GM18511 (cell line): ENCODE measurements at regions not wholly inside any gene's neighbourhood (a gene's known extent, or its start where the extent isn't known, plus 50 kb on each side); places are given as distances from the start of the nearest gene placed in this dataset.
"Not testable (repeated sequence)": the region's sequence is repeated elsewhere in the genome, so short reads cannot be mapped to it uniquely, and the experiment has no call there.

Source experiments
- ATAC-seq: cut with Tn5 transposase; IDR thresholded peaks from one replicate; pipeline ENCODE4 v1.9.1; 2021; ENCODE audit warnings: mild to moderate bottlenecking, moderate library complexity; ENCODE audit not compliant: unreplicated experiment

DNA sequence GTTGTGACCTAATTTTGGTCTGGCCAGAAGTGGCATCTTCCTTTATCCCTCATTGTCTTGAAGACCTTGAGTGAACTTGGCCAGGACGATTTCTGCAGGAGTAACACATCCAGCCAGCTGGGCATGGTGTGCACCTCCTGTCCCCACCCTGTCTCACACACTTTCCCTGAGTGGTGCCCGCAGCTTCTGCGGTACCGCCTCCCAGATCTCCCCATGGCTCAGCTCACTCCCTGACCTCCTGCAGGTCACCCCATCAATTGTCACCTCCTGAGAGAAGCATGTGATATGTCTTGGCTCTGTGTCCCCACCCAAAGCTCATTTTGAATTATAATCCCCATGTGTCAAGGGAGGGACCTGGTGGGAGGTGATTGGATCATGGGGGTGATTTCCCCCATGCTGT is 50.2 kb upstream of the TP53I11 start:
- ATAC-seq: no peak

DNA sequence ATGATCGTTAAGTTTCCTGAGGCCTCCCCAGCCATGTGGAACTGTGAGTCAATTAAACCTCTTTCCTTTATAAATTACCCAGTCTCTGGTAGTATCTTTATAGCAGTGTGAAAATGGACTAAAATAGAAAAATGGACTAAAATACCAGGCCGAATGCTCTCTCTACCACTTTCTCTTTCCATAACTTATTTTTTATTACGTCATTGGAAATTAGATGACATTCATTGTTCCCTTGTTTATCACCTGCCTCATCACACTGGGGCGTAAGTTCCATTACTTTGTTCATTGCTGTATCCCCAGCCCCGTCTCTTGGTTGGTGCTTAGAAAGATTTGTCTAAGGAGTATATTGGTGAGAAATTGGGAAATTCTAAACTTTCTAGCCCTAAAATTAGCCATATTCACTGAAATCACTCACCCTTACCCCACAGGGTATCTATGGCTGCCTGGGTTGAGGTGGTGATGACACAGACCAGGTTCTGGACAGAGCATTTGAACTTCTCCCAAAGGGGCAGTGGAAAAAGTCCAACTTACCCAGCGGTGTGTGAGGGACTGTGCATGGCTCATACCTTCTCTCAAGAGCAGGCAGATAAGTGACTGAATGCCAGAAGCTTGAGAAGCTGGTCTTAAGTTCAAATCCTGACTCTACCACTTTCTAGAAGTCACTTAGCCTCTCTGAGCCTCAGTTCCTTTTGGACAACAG is 50.9 kb upstream of the TP53I11 start:
- no peak for ATAC-seq

DNA sequence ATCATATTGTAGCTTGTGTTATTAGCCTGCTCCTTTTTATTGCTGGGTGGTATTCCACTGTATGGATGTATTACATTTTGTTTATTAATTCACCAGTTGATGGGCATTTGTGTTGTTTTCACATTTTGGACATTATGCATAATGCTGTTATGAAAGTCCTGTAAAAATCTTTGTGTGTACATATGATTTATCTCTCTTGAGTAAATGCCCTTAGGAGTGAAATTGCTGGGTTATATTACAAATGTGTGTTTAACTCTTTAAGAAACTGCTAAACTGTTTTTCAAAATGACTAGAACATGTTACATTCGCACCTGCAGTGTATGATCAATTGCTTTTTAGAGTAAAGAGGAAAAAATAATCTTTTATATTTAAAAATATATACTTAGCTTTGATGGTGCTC is 54.4 kb upstream of the TP53I11 start:
- no peak for ATAC-seq

DNA sequence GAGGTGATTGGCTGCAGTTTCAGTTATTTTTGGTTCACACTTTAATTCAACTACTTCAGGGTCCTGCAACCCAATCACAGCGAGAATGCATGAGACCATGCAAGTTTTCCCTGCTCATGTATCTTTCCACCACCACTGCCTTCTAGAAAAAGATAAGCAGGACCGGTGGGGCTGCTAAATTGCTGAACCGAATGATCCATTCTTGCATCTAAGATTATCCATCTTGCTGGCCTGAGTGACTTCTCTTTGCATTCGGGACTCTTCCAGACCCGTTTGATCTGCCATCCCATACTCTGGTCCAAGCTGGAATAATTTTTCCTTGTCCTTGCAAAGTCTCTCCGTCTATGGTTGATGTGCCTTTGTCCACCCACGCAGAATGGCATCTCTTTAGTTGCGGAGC is 56.3 kb upstream of the TP53I11 start:
- no peak for ATAC-seq

DNA sequence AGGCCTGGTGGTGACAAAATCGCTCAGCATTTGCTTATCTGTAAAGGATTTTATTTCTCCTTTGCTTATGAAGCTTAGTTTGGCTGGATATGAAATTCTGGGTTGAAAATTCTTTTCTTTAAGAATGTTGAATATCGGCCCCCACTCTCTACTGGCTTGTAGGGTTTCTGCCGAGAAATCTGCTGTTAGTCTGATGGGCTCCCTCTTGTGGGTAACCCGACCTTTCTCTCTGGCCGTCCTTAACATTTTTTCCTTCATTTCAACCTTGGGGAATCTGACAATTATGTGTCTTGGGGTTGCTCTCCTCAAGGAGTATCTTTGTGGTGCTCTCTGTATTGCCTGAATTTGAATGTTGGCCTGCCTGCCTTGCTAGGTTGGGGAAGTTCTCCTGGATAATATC is 65.3 kb upstream of the TP53I11 start:
- not testable (repeated sequence) for ATAC-seq

DNA sequence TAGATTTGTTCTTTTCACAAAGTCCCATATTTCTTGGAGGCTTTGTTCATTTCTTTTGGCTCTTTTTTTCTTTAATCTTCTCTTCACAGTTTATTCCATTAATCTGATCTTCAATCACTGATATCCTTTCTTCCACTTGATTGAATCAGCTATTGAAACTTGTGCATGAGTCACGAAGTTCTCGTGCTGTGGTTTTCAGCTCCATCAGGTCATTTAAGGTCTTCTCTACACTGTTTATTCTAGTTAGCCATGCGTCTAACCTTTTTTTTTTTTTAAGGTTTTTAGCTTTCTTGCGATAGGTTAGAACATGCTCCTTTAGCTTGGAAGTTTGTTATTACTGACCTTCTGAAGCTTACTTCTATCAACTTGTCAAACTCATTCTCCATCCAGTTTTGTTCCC is 65.8 kb upstream of the TP53I11 start:
- ATAC-seq: not testable (repeated sequence)

DNA sequence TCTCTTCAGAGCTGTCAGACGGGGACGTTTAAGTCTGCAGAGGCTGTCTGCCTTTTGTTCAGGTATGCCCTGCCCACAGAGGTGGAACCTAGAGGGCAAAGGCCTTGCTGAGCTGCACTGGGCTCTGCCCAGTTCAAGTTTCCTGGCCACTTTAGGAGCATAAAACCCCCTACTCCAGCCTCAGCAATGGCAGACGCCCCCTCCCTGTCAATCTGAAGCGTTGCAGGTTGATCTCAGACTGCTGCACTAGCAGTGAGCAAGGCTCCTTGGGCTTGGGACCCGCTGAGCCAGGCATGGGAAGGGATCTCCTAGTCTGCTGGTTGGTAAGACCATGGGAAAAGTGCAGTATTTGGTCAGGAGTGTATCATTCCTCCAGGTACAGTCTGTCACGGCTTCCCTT is 66.6 kb upstream of the TP53I11 start:
- ATAC-seq: no peak

DNA sequence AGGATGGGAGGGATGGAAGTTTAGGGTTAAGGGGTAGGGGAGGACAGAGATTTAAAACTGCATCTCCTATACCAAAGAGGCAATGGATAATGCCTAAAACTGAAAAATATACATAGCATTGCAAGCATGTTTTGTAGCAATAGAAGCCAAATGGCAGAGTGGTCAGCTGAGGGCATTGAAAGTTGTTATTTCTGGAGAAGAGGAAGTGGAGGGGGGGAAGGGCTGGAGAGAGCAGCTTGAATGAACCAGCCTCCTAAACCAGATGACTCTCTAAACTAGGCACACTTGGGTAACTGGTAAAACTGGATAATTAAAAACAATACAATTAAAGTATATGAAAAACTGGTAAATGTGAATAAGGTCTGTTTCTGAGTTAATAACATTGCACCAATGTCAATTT is 70.3 kb upstream of the TP53I11 start:
- no peak for ATAC-seq

DNA sequence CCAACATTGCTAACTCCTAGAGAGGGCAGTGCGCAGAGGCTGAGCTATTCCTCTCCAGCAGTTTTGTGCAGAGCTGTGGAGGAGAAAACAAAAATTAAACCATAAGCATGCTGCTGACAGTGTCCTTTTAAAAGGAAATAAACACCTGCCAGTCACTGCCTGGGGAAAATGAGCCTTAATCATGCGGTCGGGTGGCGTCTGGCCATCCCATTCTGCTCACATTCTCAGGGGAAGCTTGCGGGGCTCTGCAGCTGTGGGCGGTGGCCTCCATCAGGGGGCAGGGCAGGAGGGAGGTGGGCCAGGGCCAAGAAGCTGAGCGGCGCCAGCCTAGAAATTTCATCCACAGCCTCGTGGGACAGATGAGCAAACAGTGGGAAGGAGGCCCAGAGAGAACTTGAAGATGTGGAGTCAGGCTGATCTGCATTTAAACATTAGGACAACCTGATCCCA is 71.0 kb upstream of the TP53I11 start:
- no peak for ATAC-seq

DNA sequence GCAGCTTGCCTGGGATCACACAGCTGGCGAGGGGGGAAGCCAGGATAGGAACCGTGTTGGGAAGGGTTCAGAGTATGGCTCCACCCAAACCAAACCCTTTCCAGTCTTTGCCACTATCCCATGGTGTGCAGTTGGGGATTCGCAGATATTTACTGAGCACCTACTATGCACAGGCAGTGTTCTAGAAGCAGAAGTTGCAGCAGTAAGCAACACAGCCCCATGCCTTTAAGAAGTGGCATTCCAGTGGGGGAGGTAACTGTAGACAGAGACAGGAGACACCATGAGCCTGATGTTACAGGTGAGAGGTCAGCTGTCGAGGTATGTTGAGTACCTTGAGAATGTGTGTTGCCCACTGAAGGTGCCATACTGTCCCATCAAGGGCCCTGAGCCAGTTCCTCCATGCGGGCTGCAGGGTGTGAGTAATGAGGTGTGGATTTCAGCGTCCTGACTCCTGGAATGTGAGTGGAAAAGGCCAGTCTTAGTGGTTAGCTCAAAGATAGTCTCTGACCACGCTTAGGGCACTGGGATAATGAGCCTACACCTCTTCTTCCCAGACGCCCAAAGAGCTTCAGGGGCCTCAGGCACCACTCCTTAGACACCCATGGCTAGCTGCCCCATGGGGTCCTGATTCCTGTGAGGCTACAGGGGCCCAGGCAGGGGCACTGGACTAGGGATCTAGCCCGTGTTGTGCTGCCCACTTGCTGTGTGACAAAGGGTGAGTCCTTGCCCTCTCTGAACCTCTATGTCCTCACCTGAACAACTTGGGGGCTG is 71.8 kb upstream of the TP53I11 start:
- ATAC-seq: no peak

DNA sequence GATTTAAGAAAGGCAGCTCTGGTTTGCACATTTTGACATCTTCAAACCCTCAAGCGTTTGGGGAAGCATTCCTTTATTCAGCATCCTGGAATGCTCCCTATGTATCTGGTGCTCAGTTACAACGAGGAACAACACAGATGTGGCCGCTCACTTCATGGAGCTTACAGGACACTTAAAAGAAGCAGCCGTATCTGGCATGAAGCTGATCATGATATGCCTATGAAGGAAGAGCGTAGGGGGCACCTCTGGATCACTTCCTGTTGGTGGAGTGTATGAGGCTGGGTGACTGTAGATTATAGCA is 72.3 kb upstream of the TP53I11 start:
- no peak for ATAC-seq

DNA sequence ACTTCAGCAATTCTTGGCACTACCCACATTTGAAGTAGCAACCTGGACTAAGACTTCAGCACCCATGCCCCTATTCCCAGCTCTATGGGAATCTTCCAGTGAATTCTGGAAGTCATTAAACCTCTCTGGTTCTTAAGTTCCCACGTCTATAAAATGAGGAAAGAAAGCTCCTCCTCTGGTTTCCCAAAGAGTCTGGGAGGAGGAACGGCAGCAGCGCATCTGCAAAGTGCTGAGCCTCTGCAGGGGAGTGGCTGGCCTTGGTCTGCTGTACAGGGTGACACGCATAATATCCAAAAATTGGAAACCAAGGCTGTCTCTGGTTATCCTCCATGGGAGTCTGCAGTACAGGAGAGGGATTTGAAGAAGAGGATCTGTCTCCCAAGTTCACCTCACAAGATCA is 73.6 kb upstream of the TP53I11 start:
- ATAC-seq: no peak

DNA sequence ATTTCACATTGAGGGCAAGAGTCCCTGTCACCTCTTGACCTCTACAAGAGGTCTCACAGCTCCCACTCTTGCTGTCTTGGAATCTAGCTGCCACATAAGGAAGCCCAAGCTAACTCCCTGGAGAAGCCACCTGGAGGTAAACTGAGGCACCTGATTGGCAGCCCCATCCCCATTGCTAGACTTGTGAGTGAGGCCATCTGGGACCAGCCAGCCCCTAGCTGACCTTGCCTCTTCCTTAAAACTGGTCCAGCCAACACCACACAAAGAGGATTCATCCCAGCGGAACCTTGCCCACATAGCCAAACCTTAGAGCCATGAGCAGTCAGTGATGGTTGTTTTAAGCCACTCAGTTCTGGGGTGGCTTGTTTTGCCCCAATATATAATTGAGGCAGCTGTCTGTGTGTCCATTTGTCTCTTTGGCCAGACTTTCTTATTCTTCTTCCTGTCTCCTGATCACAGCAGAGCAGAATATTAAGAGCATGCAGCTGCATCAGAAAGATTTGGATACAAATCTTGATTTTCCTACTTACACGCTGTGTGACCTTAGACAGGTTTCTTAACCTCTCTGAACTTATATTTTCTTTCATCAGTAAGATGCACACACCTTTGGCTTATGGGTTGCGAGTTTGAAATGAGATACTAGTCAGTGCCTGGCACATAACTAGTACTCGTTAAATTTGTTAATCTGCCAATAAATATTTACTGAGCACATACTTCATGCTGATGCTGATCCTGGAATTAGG is 74.3 kb upstream of the TP53I11 start:
- no peak for ATAC-seq

DNA sequence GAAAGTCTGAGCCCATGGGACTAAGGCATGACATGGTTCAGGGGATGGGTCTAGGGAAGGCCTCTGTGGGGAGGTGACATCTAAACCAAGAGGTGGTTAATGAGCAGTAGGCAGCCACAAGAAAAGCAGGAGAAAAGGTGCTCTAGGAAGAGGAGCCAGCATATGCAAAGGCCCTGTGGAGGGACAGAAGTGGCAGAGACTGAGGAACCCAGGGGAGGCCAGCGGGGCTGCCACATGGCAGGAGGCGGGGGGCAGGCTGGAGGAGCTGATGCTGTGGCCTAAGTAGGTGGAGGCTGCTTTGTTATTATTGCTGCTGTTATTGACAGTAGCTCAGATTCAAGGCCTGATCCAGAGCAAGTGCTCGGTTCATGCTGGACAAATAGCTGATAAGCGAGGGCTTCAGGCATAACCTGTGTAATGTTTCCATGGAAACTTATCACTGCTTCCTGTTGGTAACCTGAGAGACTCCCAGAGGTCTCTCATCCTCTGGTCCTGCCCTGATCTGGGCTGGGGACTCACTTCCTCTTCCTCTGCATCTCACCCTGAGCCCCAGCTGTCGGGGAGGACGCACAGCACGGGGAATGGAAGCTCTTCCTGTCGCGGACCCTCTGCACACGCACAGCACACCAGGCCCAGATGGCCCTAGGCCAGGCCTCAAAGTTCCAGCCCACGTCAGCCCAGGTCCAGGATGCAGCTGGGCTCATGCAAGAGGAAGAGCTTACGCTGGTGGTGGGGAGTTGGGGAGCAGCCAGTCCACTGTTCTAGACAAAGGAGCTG is 75.2 kb upstream of the TP53I11 start:
- ATAC-seq: peak; percentile 81

DNA sequence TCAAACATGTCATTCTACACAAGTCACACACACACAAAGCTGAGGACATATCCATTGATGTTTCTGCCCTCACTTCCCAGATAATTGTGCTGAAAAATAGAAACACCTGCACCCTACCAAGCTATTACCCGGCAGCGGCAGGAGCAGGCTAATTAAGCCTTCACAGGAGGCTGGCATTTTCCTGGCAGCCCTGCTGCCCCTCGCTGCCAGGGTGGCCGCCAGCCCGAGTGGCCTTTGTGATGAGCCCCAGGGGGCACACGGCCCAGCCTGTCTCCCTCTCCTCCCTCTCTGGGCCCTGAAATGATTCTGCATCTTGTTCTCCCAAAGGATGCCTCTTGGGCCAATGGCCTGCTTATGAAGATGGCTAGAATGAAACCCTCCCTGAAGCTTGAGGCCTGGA is 76.2 kb upstream of the TP53I11 start:
- no peak for ATAC-seq

DNA sequence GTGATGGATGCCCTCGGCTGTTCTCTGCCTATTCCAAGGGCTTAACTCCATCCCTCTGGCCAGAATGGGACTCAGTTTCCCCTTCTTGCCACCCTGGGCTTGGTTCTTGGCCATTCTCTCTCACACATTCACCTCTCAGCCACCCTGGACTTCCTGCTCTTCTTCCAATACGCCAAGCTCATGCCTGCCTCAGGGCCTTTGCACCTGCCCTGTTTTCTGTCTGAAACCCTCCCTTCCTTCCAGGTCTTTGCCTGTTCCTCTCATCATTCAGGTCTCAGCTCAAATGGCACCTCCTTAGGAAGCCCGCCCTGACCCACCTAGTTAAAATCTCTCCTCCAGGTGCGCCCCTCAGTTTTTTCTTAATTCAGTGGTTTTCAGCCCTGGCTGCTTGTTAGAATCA is 76.6 kb upstream of the TP53I11 start:
- ATAC-seq: no peak

DNA sequence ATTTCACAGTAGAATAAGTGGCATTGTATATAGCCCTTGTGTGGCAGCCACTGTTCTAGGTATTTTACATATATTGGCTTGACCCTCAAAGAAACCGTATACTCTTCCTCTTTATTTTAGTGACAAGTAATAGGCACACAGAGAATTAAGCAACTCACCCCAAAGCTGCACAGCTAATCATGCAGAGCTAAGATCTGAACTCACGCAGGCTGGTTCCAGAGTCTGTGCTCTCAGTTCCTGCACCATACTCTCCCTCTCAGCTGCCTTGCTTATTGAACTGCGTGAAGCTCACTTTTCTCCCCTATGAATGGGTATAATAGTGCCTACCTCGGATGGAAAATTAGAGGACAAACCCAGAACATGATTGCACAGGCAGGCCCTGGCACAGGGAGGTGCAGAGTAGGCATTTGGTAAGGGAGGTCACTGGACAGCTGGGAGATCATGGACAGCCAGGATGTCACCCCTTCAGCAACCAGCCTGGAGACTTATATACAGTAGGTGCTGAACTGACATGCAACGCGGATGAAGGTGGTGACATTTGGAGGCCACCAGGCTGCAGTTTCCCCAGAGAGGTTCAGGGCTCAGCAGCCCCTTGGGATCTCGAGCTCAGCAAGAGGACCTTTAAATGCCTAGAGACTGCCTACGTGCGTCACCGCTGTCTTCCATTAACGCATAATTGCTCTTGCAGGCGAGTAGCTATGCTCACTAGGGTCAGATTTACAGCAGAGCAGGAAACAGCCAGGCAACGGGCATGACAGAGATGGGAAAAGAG is 78.4 kb upstream of the TP53I11 start:
- ATAC-seq: no peak

DNA sequence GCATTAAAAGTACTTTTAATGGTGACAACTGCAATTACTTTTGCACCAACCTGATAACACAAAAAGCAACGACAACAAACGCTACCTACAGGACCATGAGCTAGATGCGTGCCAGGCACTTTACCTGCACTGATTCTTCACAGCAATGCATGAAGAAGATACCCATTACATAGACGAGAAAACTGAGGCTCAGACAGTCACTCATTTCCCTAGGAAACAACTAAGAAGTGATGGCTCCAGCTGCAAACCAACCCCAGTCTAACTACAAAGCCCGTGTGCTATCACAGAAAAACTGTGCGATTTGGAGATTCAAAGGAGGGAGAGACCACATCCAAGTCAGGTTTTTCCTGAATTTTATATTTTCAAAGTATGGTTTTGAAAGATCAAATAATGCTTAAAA is 80.1 kb upstream of the TP53I11 start:
- no peak for ATAC-seq

DNA sequence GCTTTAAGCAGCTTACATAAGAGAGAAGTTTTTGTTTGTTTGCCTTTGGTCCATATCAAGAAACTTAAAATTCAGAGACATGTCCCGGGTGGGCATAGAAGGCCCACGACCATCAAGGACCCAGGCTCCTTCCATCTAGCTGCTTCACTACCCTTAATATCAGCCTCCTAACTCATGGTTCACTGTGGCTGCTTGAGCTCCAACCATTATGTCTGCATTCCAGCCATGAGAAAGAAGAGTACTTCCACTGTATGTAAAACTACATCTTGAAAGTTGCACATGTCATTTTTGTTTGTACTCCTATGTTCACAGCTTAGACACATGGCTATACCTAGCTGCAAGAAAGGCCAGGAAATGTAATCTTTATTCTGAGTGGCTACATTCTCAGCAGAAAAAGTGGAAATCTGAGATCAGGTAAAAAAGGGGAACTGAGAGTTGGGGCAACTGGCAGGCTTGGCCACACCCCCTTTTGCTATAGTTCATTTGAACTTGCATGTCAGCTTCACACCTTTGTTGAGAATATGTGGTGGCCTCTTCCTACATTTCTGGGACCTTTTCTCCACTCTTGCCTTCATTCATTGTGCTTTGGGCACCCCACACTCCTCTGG is 81.3 kb upstream of the TP53I11 start:
- peak; percentile 95 for ATAC-seq

DNA sequence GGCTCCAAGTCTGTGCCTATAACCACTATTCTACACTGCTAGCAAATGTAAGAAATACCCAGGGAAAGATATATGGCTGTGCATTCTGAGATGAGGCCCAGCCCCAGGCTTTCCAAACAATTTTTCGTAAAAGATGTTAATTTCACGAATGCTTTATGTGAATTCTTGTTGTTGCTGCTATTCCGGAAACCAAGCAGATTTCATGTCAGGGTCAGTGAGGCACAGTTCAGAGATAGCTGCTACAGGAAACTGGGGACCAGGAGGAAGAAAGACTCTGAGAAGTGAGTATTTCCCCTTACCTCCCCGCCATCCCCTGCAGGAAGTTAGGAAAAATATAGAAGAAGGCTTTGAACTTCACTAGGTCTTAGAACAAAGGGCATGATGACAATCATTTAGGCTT is 84.7 kb upstream of the TP53I11 start:
- ATAC-seq: no peak
